ENCODE measurements at regions not wholly inside any gene's neighbourhood (a gene's known extent, or its start where the extent isn't known, plus 50 kb on each side); places are given as distances from the start of the nearest gene placed in this dataset.

DNA sequence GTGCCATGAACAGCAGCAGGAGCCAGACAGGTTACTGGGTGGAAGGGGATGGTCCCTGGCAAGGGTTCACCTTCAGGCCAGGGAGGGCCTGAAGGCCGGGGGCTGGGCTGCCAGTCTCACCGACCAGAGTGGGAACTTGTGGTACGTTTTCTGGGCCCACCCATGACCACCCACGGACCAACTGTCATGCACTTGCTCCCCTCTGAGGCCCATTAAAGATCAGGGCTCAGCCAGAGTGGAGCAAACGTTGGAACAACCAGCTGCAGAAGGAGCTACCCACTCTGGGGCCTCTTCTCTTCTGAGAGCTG lies 436.7 kb upstream of the PRMT6 start:
- DNase-seq (ENCODE audit: low spot score): no peak
- no peaks in the 10 kb centered on the region for H3K36me3 ChIP-seq
- no peak overlapping the region for H3K4me3 ChIP-seq

DNA sequence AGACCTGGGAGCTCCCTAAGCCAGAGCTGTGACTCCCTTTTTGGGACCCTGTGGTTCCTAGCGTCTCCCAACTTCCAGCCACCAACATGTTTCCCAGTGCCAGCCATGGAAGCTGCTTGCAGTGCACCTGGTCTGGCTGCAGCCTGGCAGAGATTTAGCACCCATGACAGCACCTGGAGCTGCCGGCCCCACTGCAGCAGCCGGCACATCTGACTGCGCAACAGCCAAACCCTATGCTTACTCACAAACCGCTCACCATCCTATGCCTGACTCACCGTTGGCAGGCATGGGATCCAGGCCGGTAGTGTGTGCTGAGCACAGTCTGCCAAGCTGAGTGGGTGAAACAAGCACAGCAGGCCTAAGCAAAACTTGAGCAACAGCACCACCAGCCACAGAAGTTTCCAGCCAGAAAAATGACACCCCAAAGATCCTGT lies 435.9 kb upstream of the PRMT6 start:
- no peak overlapping the region for H3K4me3 ChIP-seq
- no peaks in the 10 kb centered on the region for H3K9me3 ChIP-seq
- no peak for DNase-seq (ENCODE audit: low spot score)
- no peaks in the 10 kb centered on the region for H3K27me3 ChIP-seq (replicated peaks; ENCODE audit: insufficient read depth)
- no peaks in the 10 kb centered on the region for H3K4me1 ChIP-seq (ENCODE audit: control insufficient read depth in 1 of 2, low read depth in 2 of 2)
- TF ChIP-seq CTCF (IDR thresholded peaks at IDR 0.05): no peak
- no peak overlapping the region for H3K27ac ChIP-seq
- no peaks in the 10 kb centered on the region for H3K36me3 ChIP-seq
- no peak for ATAC-seq (ENCODE audit: insufficient number of reproducible peaks, low FRiP score, low read depth)

More for the DNA sequence above, 436.7 kb upstream of the PRMT6 start:
- H3K4me1 ChIP-seq (ENCODE audit: control insufficient read depth in 1 of 2, low read depth in 2 of 2): no peaks in the 10 kb centered on the region
- no peak for ATAC-seq (ENCODE audit: insufficient number of reproducible peaks, low FRiP score, low read depth)
- H3K27me3 ChIP-seq (replicated peaks; ENCODE audit: insufficient read depth): no peaks in the 10 kb centered on the region
- TF ChIP-seq CTCF (IDR thresholded peaks at IDR 0.05): no peak
- H3K27ac ChIP-seq: no peak overlapping the region
- H3K9me3 ChIP-seq: no peaks in the 10 kb centered on the region

- Histone ChIP-seq H3K9me3 (no peaks in the 10 kb centered on the region), H3K36me3 (no peaks in the 10 kb centered on the region), H3K27me3 (replicated peaks; ENCODE audit: insufficient read depth) (no peaks in the 10 kb centered on the region), H3K4me3 (no peak overlapping the region), H3K4me1 (ENCODE audit: control insufficient read depth in 1 of 2, low read depth in 2 of 2) (no peaks in the 10 kb centered on the region), H3K27ac (no peak overlapping the region)
- TF ChIP-seq CTCF (IDR thresholded peaks at IDR 0.05): no peak
- ATAC-seq (ENCODE audit: insufficient number of reproducible peaks, low FRiP score, low read depth) (no peak), DNase-seq (ENCODE audit: low spot score) (no peak)
Observed at GRCh38 chr1:106621853-106622252, 434.6 kb upstream of the PRMT6 start.

DNA sequence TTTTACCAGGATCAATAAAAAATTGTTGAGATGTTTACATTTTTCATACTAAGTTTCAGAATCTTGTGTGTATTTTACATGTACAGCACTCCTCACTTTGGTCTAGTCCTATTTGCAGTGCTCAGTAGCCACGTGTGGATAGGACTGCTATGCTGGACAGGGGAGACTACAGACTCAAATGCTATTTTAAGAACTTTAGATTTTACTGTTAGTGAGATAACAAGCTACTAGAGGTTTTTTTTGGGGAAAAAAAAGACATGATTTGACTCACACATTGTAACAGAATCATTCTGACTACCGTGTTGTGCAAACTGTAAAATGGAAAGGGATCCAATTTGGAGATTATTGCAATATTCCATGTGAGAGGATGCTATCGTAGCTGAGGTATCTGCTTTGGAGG lies 418.9 kb upstream of the PRMT6 start:
- no peak for TF ChIP-seq CTCF (IDR thresholded peaks at IDR 0.05)
- DNase-seq (ENCODE audit: low spot score) (no peak), ATAC-seq (ENCODE audit: insufficient number of reproducible peaks, low FRiP score, low read depth) (no peak)
- Histone ChIP-seq H3K36me3 (no peaks in the 10 kb centered on the region), H3K27ac (no peak overlapping the region), H3K9me3 (no peaks in the 10 kb centered on the region), H3K4me3 (no peak overlapping the region), H3K27me3 (replicated peaks; ENCODE audit: insufficient read depth) (no peaks in the 10 kb centered on the region), H3K4me1 (ENCODE audit: control insufficient read depth in 1 of 2, low read depth in 2 of 2) (no peaks in the 10 kb centered on the region)

GRCh38 chr1:106646261-106646784 lies 410.2 kb upstream of the PRMT6 start:
- no peak for TF ChIP-seq CTCF (IDR thresholded peaks at IDR 0.05)
- no peak overlapping the region for H3K4me3 ChIP-seq
- no peaks in the 10 kb centered on the region for H3K4me1 ChIP-seq (ENCODE audit: control insufficient read depth in 1 of 2, low read depth in 2 of 2)
- ATAC-seq (ENCODE audit: insufficient number of reproducible peaks, low FRiP score, low read depth) (no peak), DNase-seq (ENCODE audit: low spot score) (no peak)
- H3K27me3 ChIP-seq (replicated peaks; ENCODE audit: insufficient read depth): no peaks in the 10 kb centered on the region
- H3K27ac ChIP-seq: no peak overlapping the region
- no peaks in the 10 kb centered on the region for H3K36me3 ChIP-seq
- H3K9me3 ChIP-seq: no peaks in the 10 kb centered on the region

All from thoracic aorta (tissue), 2 donors.